Peyer's patch (tissue), 4 donors: ENCODE measurements at regions not wholly inside any gene's neighbourhood (a gene's known extent, or its start where the extent isn't known, plus 50 kb on each side); places are given as distances from the start of the nearest gene placed in this dataset.

Experiments
- CTCF ChIP-seq, 6 experiments: fragments of 450-650 bp in 4 of 6; fragments of 200-600 bp in 2 of 6; sonication (generic) in 1 of 6; IDR thresholded peaks; one replicate each; pipeline ENCODE4 v1.5.1; 2017 to 2019; ENCODE audit warnings: antibody characterized with exemption in 6 of 6, mild to moderate bottlenecking in 3 of 6, moderate library complexity in 1 of 6
- POLR2A ChIP-seq, 2 donors: fragments of 450-650 bp; IDR thresholded peaks; one replicate each; pipeline ENCODE4 v1.5.1; 2017; ENCODE audit warnings: antibody characterized with exemption in 2 of 2, mild to moderate bottlenecking in 2 of 2, moderate library complexity in 2 of 2

GRCh38 chr1:29394521-29395225, 158.4 kb downstream of the PTPRU start:
- TF ChIP-seq CTCF (IDR thresholded peaks at IDR 0.05), result no peak
- no peak for TF ChIP-seq POLR2A (IDR thresholded peaks at IDR 0.05)
